Gastroesophageal sphincter (tissue), 3 donors: ENCODE measurements at regions not wholly inside any gene's neighbourhood (a gene's known extent, or its start where the extent isn't known, plus 50 kb on each side); places are given as distances from the start of the nearest gene placed in this dataset.

Source experiments
- EP300 ChIP-seq: sonication (generic); formaldehyde crosslinking; IDR thresholded peaks from one replicate; pipeline ENCODE4 v1.6.1; 2017; ENCODE audit warnings: antibody characterized with exemption, mild to moderate bottlenecking
- POLR2A ChIP-seq, 2 donors: fragments of 450-650 bp; IDR thresholded peaks; one replicate each; pipeline ENCODE4 v1.6.1; 2017; ENCODE audit warnings: antibody characterized with exemption in 2 of 2, mild to moderate bottlenecking in 2 of 2, moderate library complexity in 1 of 2
- POLR2AphosphoS5 ChIP-seq: sonication (generic); formaldehyde crosslinking; IDR thresholded peaks from one replicate; pipeline ENCODE4 v1.6.1; 2017; ENCODE audit warnings: antibody characterized with exemption
- TF ChIP-seq, protein P1 (sequence below), 4 experiments: fragments of 200-600 bp in 2 of 4; fragments of 450-650 bp in 2 of 4; sonication (generic) in 1 of 4; IDR thresholded peaks; one replicate each; pipeline ENCODE4 v1.5.1; 2017 to 2019; ENCODE audit warnings: antibody characterized with exemption in 4 of 4, mild to moderate bottlenecking in 2 of 4, moderate library complexity in 2 of 4

DNA sequence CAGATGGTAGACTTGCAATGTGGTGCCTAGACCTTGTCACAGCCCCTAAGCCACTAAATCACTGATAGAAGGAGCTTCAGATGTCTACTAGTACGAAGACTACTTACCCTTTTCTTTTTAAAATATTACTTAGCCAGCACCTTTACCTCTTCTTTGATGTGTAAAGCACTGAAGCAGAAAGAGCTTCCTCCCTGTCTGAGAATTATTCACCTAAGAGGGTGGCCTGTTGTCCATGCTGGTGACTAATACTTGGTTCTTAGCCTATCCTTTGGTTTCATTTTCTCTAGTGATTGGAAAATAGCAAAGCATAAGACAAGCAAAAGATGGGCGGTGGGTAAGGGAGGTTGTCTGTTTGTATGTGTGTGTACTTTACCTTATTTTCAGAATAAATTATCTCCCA, 794.6 kb downstream of the TFAP2A start:
- TF ChIP-seq, protein P1, sequence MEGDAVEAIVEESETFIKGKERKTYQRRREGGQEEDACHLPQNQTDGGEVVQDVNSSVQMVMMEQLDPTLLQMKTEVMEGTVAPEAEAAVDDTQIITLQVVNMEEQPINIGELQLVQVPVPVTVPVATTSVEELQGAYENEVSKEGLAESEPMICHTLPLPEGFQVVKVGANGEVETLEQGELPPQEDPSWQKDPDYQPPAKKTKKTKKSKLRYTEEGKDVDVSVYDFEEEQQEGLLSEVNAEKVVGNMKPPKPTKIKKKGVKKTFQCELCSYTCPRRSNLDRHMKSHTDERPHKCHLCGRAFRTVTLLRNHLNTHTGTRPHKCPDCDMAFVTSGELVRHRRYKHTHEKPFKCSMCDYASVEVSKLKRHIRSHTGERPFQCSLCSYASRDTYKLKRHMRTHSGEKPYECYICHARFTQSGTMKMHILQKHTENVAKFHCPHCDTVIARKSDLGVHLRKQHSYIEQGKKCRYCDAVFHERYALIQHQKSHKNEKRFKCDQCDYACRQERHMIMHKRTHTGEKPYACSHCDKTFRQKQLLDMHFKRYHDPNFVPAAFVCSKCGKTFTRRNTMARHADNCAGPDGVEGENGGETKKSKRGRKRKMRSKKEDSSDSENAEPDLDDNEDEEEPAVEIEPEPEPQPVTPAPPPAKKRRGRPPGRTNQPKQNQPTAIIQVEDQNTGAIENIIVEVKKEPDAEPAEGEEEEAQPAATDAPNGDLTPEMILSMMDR (IDR thresholded peaks at IDR 0.05), result no peak
- TF ChIP-seq EP300, result no peak
- no peak for TF ChIP-seq POLR2A (IDR thresholded peaks at IDR 0.05)
- TF ChIP-seq POLR2AphosphoS5, result no peak
